ENCODE measurements at regions not wholly inside any gene's neighbourhood (a gene's known extent, or its start where the extent isn't known, plus 50 kb on each side); places are given as distances from the start of the nearest gene placed in this dataset.

- TF ChIP-seq NANOG (IDR thresholded peaks at IDR 0.05; ENCODE audit: insufficient read depth, low read depth, low read length, poor library complexity, severe bottlenecking) (no peak), CBX5 (IDR thresholded peaks at IDR 0.05; ENCODE audit: low read depth, low read length) (no peak), ATF2 (IDR thresholded peaks at IDR 0.05; ENCODE audit: low read length) (no peak), RBBP5 (IDR thresholded peaks at IDR 0.05; ENCODE audit: borderline replicate concordance, low read depth, low read length) (no peak)
Observed at GRCh38 chr20:5677389-5677788, 66.6 kb upstream of the GPCPD1 start (continued).

All from H1 (cell line).